ENCODE measurements at regions not wholly inside any gene's neighbourhood (a gene's known extent, or its start where the extent isn't known, plus 50 kb on each side); places are given as distances from the start of the nearest gene placed in this dataset.

- H3K36me3 Mint-ChIP-seq: no peaks in the 10 kb centered on the region
- no peak overlapping the region for H3K4me3 ChIP-seq (ENCODE audit: low read length)
- no peak for ATAC-seq
- no peak for DNase-seq
- no peaks in the 10 kb centered on the region for H3K4me1 Mint-ChIP-seq
- ChIA-PET CTCF (no interaction called here), POLR2A (no interaction called here)
- no peaks in the 10 kb centered on the region for H3K4me1 ChIP-seq (ENCODE audit: control insufficient read depth in 2 of 2, insufficient read depth in 2 of 2, low read length in 2 of 2)
- intact Hi-C loops (cut with micrococcal nuclease): no loop called here
- H3K27me3 ChIP-seq (ENCODE audit: control insufficient read depth in 2 of 2, insufficient read depth in 2 of 2, low read length in 2 of 2): no peaks in the 10 kb centered on the region
- no peaks in the 10 kb centered on the region for H3K9me3 ChIP-seq (ENCODE audit: control insufficient read depth in 2 of 3, low read length in 3 of 3)
- peaks cover 0 to 30% (median 0%) of the 10 kb centered on the region in 5 donors for H3K27me3 Mint-ChIP-seq
- no peaks in the 10 kb centered on the region for H3K36me3 ChIP-seq (ENCODE audit: control insufficient read depth in 2 of 3, insufficient read depth in 3 of 3, low read length in 3 of 3)
- H3K27ac Mint-ChIP-seq: no peak overlapping the region
- H3K9me3 Mint-ChIP-seq: no peaks in the 10 kb centered on the region
- no peak overlapping the region for H3K27ac ChIP-seq (ENCODE audit: low read depth, low read length)
- no peak overlapping the region for H3K4me3 Mint-ChIP-seq
Measured at GRCh38 chr3:193812791-193813500, 219.9 kb downstream of the OPA1 start.

GRCh38 chr3:193813501-193813830, 220.5 kb downstream of the OPA1 start:
- no peak overlapping the region for H3K27ac ChIP-seq (ENCODE audit: low read depth, low read length)
- Mint-ChIP-seq H3K9me3 (no peaks in the 10 kb centered on the region), H3K27ac (no peak overlapping the region), H3K36me3 (no peaks in the 10 kb centered on the region), H3K4me1 (no peaks in the 10 kb centered on the region), H3K4me3 (no peak overlapping the region), H3K27me3 (peaks cover 0 to 27% (median 0%) of the 10 kb centered on the region in 5 donors)
- intact Hi-C loops (cut with micrococcal nuclease): no loop called here
- no peak for ATAC-seq
- H3K27me3 ChIP-seq (ENCODE audit: control insufficient read depth in 2 of 2, insufficient read depth in 2 of 2, low read length in 2 of 2): no peaks in the 10 kb centered on the region
- H3K36me3 ChIP-seq (ENCODE audit: control insufficient read depth in 2 of 3, insufficient read depth in 3 of 3, low read length in 3 of 3): no peaks in the 10 kb centered on the region
- ChIA-PET POLR2A (no interaction called here), CTCF (no interaction called here)
- H3K4me1 ChIP-seq (ENCODE audit: control insufficient read depth in 2 of 2, insufficient read depth in 2 of 2, low read length in 2 of 2): no peaks in the 10 kb centered on the region
- DNase-seq: no peak
- H3K9me3 ChIP-seq (ENCODE audit: control insufficient read depth in 2 of 3, low read length in 3 of 3): no peaks in the 10 kb centered on the region
- H3K4me3 ChIP-seq (ENCODE audit: low read length): no peak overlapping the region

GRCh38 chr3:193814166-193814892, 221.3 kb downstream of the OPA1 start:
- CTCF ChIA-PET: interaction anchor here (0.8 kb wide), 1 partner anchor 11 kb away, joined by 3 read pairs; no protein-coding TSS in a partner anchor

GRCh38 chr3:193815246-193816027, 222.4 kb downstream of the OPA1 start:
- no peak for DNase-seq
- CTCF ChIA-PET: no interaction called here
- no peaks in the 10 kb centered on the region for H3K4me1 Mint-ChIP-seq

More at GRCh38 chr3:193814166-193814892, 221.3 kb downstream of the OPA1 start:
- Mint-ChIP-seq H3K4me1 (no peaks in the 10 kb centered on the region), H3K4me3 (no peak overlapping the region), H3K36me3 (no peaks in the 10 kb centered on the region), H3K27ac (no peak overlapping the region), H3K27me3 (peaks cover 0 to 27% (median 0%) of the 10 kb centered on the region in 5 donors), H3K9me3 (no peaks in the 10 kb centered on the region)
- Histone ChIP-seq H3K4me1 (ENCODE audit: control insufficient read depth in 2 of 2, insufficient read depth in 2 of 2, low read length in 2 of 2) (no peaks in the 10 kb centered on the region), H3K9me3 (ENCODE audit: control insufficient read depth in 2 of 3, low read length in 3 of 3) (no peaks in the 10 kb centered on the region), H3K27ac (ENCODE audit: low read depth, low read length) (no peak overlapping the region), H3K27me3 (ENCODE audit: control insufficient read depth in 2 of 2, insufficient read depth in 2 of 2, low read length in 2 of 2) (no peaks in the 10 kb centered on the region), H3K36me3 (ENCODE audit: control insufficient read depth in 2 of 3, insufficient read depth in 3 of 3, low read length in 3 of 3) (no peaks in the 10 kb centered on the region), H3K4me3 (ENCODE audit: low read length) (no peak overlapping the region)
- POLR2A ChIA-PET: no interaction called here
- DNase-seq (no peak), ATAC-seq (no peak)
- intact Hi-C loops (cut with micrococcal nuclease): no loop called here

GRCh38 chr3:193816028-193816395, 223.0 kb downstream of the OPA1 start:
- intact Hi-C loops (cut with micrococcal nuclease): no loop called here
- Histone ChIP-seq H3K4me1 (ENCODE audit: control insufficient read depth in 2 of 2, insufficient read depth in 2 of 2, low read length in 2 of 2) (no peaks in the 10 kb centered on the region), H3K27me3 (ENCODE audit: control insufficient read depth in 2 of 2, insufficient read depth in 2 of 2, low read length in 2 of 2) (no peaks in the 10 kb centered on the region), H3K27ac (ENCODE audit: low read depth, low read length) (no peak overlapping the region), H3K9me3 (ENCODE audit: control insufficient read depth in 2 of 3, low read length in 3 of 3) (no peaks in the 10 kb centered on the region), H3K4me3 (ENCODE audit: low read length) (no peak overlapping the region), H3K36me3 (ENCODE audit: control insufficient read depth in 2 of 3, insufficient read depth in 3 of 3, low read length in 3 of 3) (no peaks in the 10 kb centered on the region)
- ChIA-PET POLR2A (no interaction called here), CTCF (no interaction called here)
- DNase-seq: no peak
- Mint-ChIP-seq H3K9me3 (no peaks in the 10 kb centered on the region), H3K4me1 (peaks cover 0 to 1% (median 0%) of the 10 kb centered on the region in 7 donors), H3K4me3 (no peak overlapping the region), H3K36me3 (no peaks in the 10 kb centered on the region), H3K27ac (no peak overlapping the region), H3K27me3 (peaks cover 0 to 28% (median 4%) of the 10 kb centered on the region in 5 donors)
- ATAC-seq: no peak

More at GRCh38 chr3:193815246-193816027, 222.4 kb downstream of the OPA1 start:
- H3K9me3 Mint-ChIP-seq: no peaks in the 10 kb centered on the region
- H3K36me3 Mint-ChIP-seq: no peaks in the 10 kb centered on the region
- ATAC-seq: no peak
- intact Hi-C loops (cut with micrococcal nuclease): no loop called here
- H3K27ac Mint-ChIP-seq: no peak overlapping the region
- peaks cover 0 to 30% (median 0%) of the 10 kb centered on the region in 5 donors for H3K27me3 Mint-ChIP-seq
- Histone ChIP-seq H3K27ac (ENCODE audit: low read depth, low read length) (no peak overlapping the region), H3K4me3 (ENCODE audit: low read length) (no peak overlapping the region), H3K27me3 (ENCODE audit: control insufficient read depth in 2 of 2, insufficient read depth in 2 of 2, low read length in 2 of 2) (no peaks in the 10 kb centered on the region), H3K36me3 (ENCODE audit: control insufficient read depth in 2 of 3, insufficient read depth in 3 of 3, low read length in 3 of 3) (no peaks in the 10 kb centered on the region), H3K9me3 (ENCODE audit: control insufficient read depth in 2 of 3, low read length in 3 of 3) (no peaks in the 10 kb centered on the region), H3K4me1 (ENCODE audit: control insufficient read depth in 2 of 2, insufficient read depth in 2 of 2, low read length in 2 of 2) (no peaks in the 10 kb centered on the region)
- H3K4me3 Mint-ChIP-seq: no peak overlapping the region
- POLR2A ChIA-PET: no interaction called here

GRCh38 chr3:193816656-193817311, 223.8 kb downstream of the OPA1 start:
- POLR2A ChIA-PET: no interaction called here

More at GRCh38 chr3:193816656-193817311, 223.8 kb downstream of the OPA1 start:
- intact Hi-C loops (cut with micrococcal nuclease): no loop called here
- H3K9me3 Mint-ChIP-seq: no peaks in the 10 kb centered on the region
- no peaks in the 10 kb centered on the region for H3K27me3 ChIP-seq (ENCODE audit: control insufficient read depth in 2 of 2, insufficient read depth in 2 of 2, low read length in 2 of 2)
- no peak overlapping the region for H3K27ac Mint-ChIP-seq
- no peaks in the 10 kb centered on the region for H3K36me3 ChIP-seq (ENCODE audit: control insufficient read depth in 2 of 3, insufficient read depth in 3 of 3, low read length in 3 of 3)
- DNase-seq (no peak), ATAC-seq (no peak)
- CTCF ChIA-PET: no interaction called here
- no peak overlapping the region for H3K27ac ChIP-seq (ENCODE audit: low read depth, low read length)
- H3K9me3 ChIP-seq (ENCODE audit: control insufficient read depth in 2 of 3, low read length in 3 of 3): no peaks in the 10 kb centered on the region
- H3K36me3 Mint-ChIP-seq: no peaks in the 10 kb centered on the region
- H3K4me3 Mint-ChIP-seq: no peak overlapping the region
- no peaks in the 10 kb centered on the region for H3K4me1 ChIP-seq (ENCODE audit: control insufficient read depth in 2 of 2, insufficient read depth in 2 of 2, low read length in 2 of 2)
- H3K4me3 ChIP-seq (ENCODE audit: low read length): no peak overlapping the region
- H3K27me3 Mint-ChIP-seq: peaks cover 0 to 29% (median 5%) of the 10 kb centered on the region in 5 donors
- H3K4me1 Mint-ChIP-seq: peaks cover 0 to 1% (median 0%) of the 10 kb centered on the region in 7 donors
